ENCODE measurements at regions not wholly inside any gene's neighbourhood (a gene's known extent, or its start where the extent isn't known, plus 50 kb on each side); places are given as distances from the start of the nearest gene placed in this dataset.

DNA sequence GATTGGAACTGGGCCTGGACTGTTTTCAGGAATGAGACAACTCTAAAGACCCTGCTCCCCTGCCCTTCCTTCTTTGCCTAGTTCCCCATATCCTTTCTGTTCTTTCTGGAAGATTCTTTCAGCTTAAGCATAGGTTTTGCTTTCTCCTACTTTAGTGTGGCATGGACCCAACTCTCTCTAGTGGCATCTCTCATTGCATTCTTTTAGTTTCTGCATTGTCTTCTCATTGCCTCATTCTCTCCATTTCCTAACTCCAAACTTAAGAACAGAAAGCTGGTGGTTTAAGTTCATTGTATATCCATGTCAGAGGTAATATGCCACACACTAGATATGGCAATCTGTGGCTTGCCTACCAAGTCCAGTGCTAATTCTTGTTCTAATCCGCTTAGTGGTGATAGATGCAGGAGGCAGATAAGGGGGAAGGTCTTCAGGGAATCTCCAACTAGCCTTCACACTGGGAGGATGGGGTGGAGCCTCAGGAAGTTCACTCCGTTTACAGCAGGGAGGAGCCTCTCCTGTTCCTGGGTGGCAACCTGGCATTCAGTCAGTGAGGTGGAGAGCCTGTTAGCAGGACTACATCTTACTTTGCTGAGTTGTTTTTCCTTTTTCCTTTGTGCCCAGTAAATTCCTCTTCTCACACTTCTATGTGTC, 165.1 kb upstream of the LMNTD1 start:
- TF ChIP-seq CTCF (IDR thresholded peaks at IDR 0.05 in 4 of 5, conservative IDR thresholded peaks at IDR 0.05 in 1 of 5) = no peak
- TF ChIP-seq POLR2A (IDR thresholded peaks at IDR 0.05) = no peak

Data from gastrocnemius medialis (tissue), 4 donors.